ENCODE measurements at regions not wholly inside any gene's neighbourhood (a gene's known extent, or its start where the extent isn't known, plus 50 kb on each side); places are given as distances from the start of the nearest gene placed in this dataset.

DNA sequence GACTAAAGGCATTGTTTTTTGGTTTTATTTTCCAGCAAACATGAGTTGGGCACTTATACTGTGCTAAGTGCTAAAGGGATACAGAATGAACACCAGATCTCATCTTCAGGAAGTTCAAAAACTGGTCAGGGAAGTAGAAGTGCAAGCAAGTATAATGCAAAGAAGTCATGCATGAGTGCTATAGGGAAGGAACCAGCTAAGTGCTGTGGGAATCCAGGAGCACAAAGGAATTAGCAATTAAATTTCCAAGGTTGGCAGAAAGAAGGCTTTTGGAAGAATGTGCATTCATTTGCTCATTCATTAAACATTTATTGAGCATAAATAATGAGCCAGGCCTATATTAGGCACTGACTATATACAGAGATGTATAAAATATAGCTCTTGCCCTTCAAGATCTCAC lies 143.7 kb upstream of the ARHGAP42 start:
- TF ChIP-seq USF1 (IDR thresholded peaks at IDR 0.05), result no peak
- TF ChIP-seq EP300 (IDR thresholded peaks at IDR 0.05; ENCODE audit: borderline replicate concordance), result peak; percentile 78
- TF ChIP-seq ZBTB7A (IDR thresholded peaks at IDR 0.05; ENCODE audit: low read depth), result no peak
- no peak for TF ChIP-seq TAF1 (IDR thresholded peaks at IDR 0.05; ENCODE audit: low read depth)
- TF ChIP-seq, protein P1, sequence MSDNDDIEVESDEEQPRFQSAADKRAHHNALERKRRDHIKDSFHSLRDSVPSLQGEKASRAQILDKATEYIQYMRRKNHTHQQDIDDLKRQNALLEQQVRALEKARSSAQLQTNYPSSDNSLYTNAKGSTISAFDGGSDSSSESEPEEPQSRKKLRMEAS (IDR thresholded peaks at IDR 0.05), result no peak
- TF ChIP-seq CREB1 (IDR thresholded peaks at IDR 0.05; ENCODE audit: low read depth), result no peak
